ENCODE measurements at regions not wholly inside any gene's neighbourhood (a gene's known extent, or its start where the extent isn't known, plus 50 kb on each side); places are given as distances from the start of the nearest gene placed in this dataset.
"Not testable (repeated sequence)": the region's sequence is repeated elsewhere in the genome, so short reads cannot be mapped to it uniquely, and the experiment has no call there.

GRCh38 chr20:4465212-4465611 is 216.1 kb upstream of the ADRA1D start:
- POLR2A ChIA-PET: no interaction called here

DNA sequence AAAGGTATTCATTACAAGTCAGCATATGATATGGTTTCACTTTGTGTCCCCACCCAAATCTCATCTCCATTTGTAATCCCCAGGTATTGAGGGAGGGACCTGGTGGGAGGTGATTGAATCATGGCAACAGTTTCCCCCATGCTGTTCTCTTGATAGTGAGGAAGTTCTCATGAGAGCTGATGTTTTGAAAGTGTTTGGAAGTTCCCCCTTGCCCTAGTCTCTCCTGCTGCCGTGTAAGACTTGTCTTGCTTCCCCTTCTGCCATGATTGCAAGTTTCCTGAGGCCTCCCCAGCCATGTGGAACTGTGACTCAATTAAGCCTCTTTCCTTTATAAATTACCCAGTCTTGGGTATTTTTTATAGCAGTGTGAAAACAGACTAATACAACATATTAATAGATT is 213.7 kb upstream of the ADRA1D start:
- H3K27ac Mint-ChIP-seq, DNase-seq, H3K36me3 Mint-ChIP-seq, H3K27me3 Mint-ChIP-seq, H3K4me3 Mint-ChIP-seq, POLR2A ChIA-PET, H3K4me1 Mint-ChIP-seq, ATAC-seq: not testable (repeated sequence)
- H3K9me3 Mint-ChIP-seq: peaks cover 0 to 13% (median 7%) of the 10 kb centered on the region in 9 donors

More at GRCh38 chr20:4465212-4465611, 216.1 kb upstream of the ADRA1D start:
- DNase-seq (no peak), ATAC-seq (no peak)
- Mint-ChIP-seq H3K36me3 (no peaks in the 10 kb centered on the region), H3K4me1 (no peaks in the 10 kb centered on the region), H3K27me3 (peaks cover 0 to 3% (median 1%) of the 10 kb centered on the region in 5 donors), H3K4me3 (no peak overlapping the region), H3K27ac (no peak overlapping the region), H3K9me3 (no peaks in the 10 kb centered on the region)

DNA sequence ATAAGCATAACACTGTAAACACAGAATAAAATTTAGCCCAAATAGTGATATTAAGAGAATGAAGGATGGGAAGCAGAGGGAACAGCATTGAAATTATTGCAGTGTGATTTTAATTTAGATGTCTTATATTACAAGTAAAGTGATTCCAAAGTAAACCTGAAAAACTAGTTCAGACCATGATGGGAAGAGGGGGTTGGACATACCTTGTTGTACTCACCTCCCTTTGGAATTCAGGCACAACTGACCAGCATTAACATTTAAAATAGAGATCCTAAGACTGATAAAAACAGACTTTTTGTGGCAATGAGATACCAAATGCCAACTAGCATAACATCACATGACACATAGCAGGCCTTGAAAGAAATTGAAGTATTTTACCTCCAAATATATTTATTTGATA is 210.0 kb upstream of the ADRA1D start:
- H3K9me3 Mint-ChIP-seq: peaks cover 0 to 13% (median 7%) of the 10 kb centered on the region in 9 donors
- H3K36me3 Mint-ChIP-seq: peaks cover 0 to 7% (median 0%) of the 10 kb centered on the region in 3 donors
- POLR2A ChIA-PET: no interaction called here
- no peak overlapping the region for H3K27ac Mint-ChIP-seq
- H3K4me1 Mint-ChIP-seq: no peaks in the 10 kb centered on the region
- no peak for DNase-seq
- ATAC-seq: no peak
- H3K4me3 Mint-ChIP-seq: no peak overlapping the region
- peaks cover 0 to 1% (median 0%) of the 10 kb centered on the region in 5 donors for H3K27me3 Mint-ChIP-seq

DNA sequence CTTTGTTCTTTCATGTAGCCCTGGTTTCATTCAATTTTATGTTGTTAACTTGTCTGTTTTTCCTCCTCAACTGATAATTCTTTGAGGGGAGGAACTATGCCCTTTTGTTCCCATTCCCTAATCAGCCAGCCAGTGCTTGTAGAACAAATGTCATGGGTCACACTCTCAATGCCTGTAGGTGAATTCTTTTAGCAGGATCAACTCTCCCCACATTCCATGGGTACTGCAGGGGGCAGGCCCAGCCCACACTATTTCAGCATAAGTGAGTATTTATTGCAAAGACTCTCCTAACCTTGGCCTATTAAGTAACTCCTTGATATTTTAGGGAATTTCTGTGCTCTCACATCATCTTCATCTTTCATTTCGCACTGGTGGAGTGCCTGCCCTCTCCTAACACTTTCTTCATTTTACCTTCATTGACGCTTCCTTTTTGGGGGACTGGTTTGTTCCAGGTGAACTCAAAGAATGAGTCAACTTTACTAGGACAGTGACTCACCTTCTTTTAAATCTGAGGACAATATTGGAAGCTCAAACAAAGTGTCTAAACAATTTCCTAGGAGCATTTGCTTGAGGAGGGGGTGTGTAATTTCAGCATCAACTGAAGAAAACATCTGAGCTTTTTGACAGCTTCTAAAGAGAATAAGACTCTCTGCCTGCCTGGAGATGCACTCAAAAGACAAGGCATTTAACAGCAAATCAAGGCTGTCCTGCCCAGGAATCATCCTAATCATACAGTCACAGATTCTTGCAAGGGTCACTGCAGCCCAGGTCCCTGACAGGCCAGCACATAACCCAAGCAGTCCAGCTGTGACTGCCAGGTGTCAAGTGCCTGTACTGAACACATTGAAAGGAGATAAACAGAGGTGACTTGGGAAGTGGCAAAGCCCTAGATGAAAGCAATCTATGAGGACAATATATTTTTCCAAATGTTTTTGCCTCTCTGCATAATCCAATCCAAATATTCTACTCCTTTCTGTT is 208.8 kb upstream of the ADRA1D start:
- Mint-ChIP-seq H3K36me3 (peaks cover 0 to 7% (median 0%) of the 10 kb centered on the region in 3 donors), H3K27me3 (peaks cover 0 to 4% (median under 1%) of the 10 kb centered on the region in 5 donors), H3K4me3 (no peak overlapping the region), H3K27ac (no peak overlapping the region), H3K9me3 (peaks cover 0 to 13% (median 7%) of the 10 kb centered on the region in 9 donors), H3K4me1 (no peaks in the 10 kb centered on the region)
- no peak for DNase-seq
- no peak for ATAC-seq
- POLR2A ChIA-PET: no interaction called here

GRCh38 chr20:4455996-4456395 is 206.9 kb upstream of the ADRA1D start:
- Mint-ChIP-seq H3K4me1 (no peaks in the 10 kb centered on the region), H3K4me3 (no peak overlapping the region), H3K27ac (no peak overlapping the region), H3K9me3 (peaks cover 0 to 13% (median 7%) of the 10 kb centered on the region in 9 donors), H3K36me3 (peaks cover 0 to 7% (median 0%) of the 10 kb centered on the region in 3 donors), H3K27me3 (peaks cover 0 to 15% (median 1%) of the 10 kb centered on the region in 5 donors)
- DNase-seq (no peak), ATAC-seq (no peak)
- POLR2A ChIA-PET: no interaction called here

- Mint-ChIP-seq H3K27me3 (peaks cover 0 to 15% (median 0%) of the 10 kb centered on the region in 5 donors), H3K9me3 (peaks cover 0 to 13% (median 7%) of the 10 kb centered on the region in 9 donors), H3K4me3 (no peak overlapping the region), H3K27ac (no peak overlapping the region), H3K4me1 (no peaks in the 10 kb centered on the region), H3K36me3 (peaks cover 0 to 7% (median 0%) of the 10 kb centered on the region in 3 donors)
- DNase-seq: no peak
- POLR2A ChIA-PET: no interaction called here
- ATAC-seq: no peak
Observed at GRCh38 chr20:4455301-4455701, 206.2 kb upstream of the ADRA1D start.

DNA sequence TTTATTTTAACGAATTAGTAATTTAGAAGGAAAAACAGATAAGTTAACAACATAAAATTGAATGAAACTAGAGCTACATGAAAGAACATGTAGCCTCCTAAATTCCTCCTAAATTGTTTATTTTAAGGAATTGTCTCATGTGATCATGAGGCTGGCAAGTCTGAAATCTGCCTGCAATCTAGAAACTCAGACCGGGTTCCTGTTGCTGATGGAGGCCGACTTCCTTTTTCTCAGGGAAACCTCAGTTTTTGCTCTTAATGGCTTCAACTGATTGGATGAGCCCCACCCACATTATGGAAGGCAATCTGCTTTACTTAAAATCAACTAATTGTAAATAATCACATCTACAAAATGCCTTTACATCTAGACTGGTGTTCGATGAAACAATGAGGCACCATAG is 205.0 kb upstream of the ADRA1D start:
- POLR2A ChIA-PET: no interaction called here
- no peak for DNase-seq
- no peak for ATAC-seq
- H3K27ac Mint-ChIP-seq: no peak overlapping the region
- no peaks in the 10 kb centered on the region for H3K4me1 Mint-ChIP-seq
- peaks cover 0 to 15% (median 0%) of the 10 kb centered on the region in 5 donors for H3K27me3 Mint-ChIP-seq
- peaks cover 0 to 11% (median 7%) of the 10 kb centered on the region in 9 donors for H3K9me3 Mint-ChIP-seq
- H3K36me3 Mint-ChIP-seq: peaks cover 0 to 7% (median 0%) of the 10 kb centered on the region in 3 donors
- no peak overlapping the region for H3K4me3 Mint-ChIP-seq

- no peak for DNase-seq
- no peak overlapping the region for H3K4me3 Mint-ChIP-seq
- no peak for ATAC-seq
- no peaks in the 10 kb centered on the region for H3K36me3 Mint-ChIP-seq
- no peaks in the 10 kb centered on the region for H3K4me1 Mint-ChIP-seq
- H3K27ac Mint-ChIP-seq: no peak overlapping the region
- POLR2A ChIA-PET: no interaction called here
- peaks cover 0 to 15% (median 0%) of the 10 kb centered on the region in 5 donors for H3K27me3 Mint-ChIP-seq
- peaks cover 0 to 4% (median 0%) of the 10 kb centered on the region in 9 donors for H3K9me3 Mint-ChIP-seq
Observed at GRCh38 chr20:4453359-4453758, 204.3 kb upstream of the ADRA1D start.

GRCh38 chr20:4451487-4452081 is 202.5 kb upstream of the ADRA1D start:
- POLR2A ChIA-PET: no interaction called here
- ATAC-seq: no peak
- Mint-ChIP-seq H3K36me3 (no peaks in the 10 kb centered on the region), H3K4me3 (no peak overlapping the region), H3K9me3 (peaks cover 0 to 5% (median 0%) of the 10 kb centered on the region in 9 donors), H3K27ac (no peak overlapping the region), H3K27me3 (peaks cover 0 to 15% (median 0%) of the 10 kb centered on the region in 5 donors), H3K4me1 (no peaks in the 10 kb centered on the region)
- DNase-seq: no peak

DNA sequence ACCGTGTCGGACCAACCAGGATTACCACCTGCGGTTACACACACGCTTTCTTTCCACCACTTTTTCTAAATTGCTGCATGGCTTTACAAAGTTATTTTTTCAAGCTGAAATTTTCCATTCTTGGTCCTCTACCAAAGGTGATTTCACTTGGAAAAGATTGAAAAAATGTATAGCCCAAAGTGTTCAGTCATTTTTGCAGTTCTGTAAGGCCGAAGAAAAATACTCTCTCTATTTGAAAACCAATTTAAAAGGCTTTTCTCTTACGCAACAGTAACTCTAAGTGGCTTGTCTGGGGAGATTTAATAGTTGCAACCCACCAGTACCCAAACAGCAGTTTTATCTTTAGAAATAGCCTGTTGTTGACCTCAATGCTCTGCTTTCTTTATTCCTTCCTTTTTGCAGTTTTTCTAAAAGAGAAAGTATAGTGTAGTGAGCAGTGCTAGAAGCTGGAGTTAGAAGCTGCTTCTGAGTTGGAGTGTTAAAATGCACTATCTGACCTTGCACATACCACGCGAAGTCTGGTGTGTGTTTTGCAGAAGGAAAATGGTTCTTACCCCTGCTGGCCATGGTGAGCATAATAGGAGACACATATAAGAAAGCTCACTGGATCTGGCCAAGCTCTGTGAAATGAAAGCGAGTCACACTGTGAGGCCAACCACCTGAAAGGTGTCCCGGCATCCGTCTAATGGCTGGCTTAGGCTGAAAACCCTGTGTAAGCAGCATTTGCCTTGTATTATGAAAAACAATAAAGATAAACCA is 201.0 kb upstream of the ADRA1D start:
- POLR2A ChIA-PET: no interaction called here
- Mint-ChIP-seq H3K9me3 (peaks cover 0 to 6% (median 0%) of the 10 kb centered on the region in 9 donors), H3K27me3 (peaks cover 3 to 15% (median 4%) of the 10 kb centered on the region in 5 donors), H3K27ac (no peak overlapping the region), H3K36me3 (no peaks in the 10 kb centered on the region), H3K4me3 (no peak overlapping the region), H3K4me1 (no peaks in the 10 kb centered on the region)
- no peak for DNase-seq
- ATAC-seq: no peak

GRCh38 chr20:4445784-4446183 is 196.7 kb upstream of the ADRA1D start:
- Mint-ChIP-seq H3K27me3 (peaks cover 0 to 6% (median 5%) of the 10 kb centered on the region in 5 donors), H3K36me3 (no peaks in the 10 kb centered on the region), H3K27ac (no peak overlapping the region), H3K9me3 (peaks cover 0 to 6% (median 0%) of the 10 kb centered on the region in 9 donors), H3K4me1 (no peaks in the 10 kb centered on the region), H3K4me3 (no peak overlapping the region)
- DNase-seq (no peak), ATAC-seq (no peak)
- POLR2A ChIA-PET: no interaction called here

GRCh38 chr20:4445331-4445730 is 196.2 kb upstream of the ADRA1D start:
- POLR2A ChIA-PET: no interaction called here
- no peak overlapping the region for H3K4me3 Mint-ChIP-seq
- no peaks in the 10 kb centered on the region for H3K36me3 Mint-ChIP-seq
- peaks cover 0 to 6% (median 0%) of the 10 kb centered on the region in 9 donors for H3K9me3 Mint-ChIP-seq
- H3K27ac Mint-ChIP-seq: no peak overlapping the region
- ATAC-seq: no peak
- no peaks in the 10 kb centered on the region for H3K4me1 Mint-ChIP-seq
- DNase-seq: no peak
- H3K27me3 Mint-ChIP-seq: peaks cover 0 to 6% (median 5%) of the 10 kb centered on the region in 5 donors
